ENCODE measurements at regions not wholly inside any gene's neighbourhood (a gene's known extent, or its start where the extent isn't known, plus 50 kb on each side); places are given as distances from the start of the nearest gene placed in this dataset.

DNA sequence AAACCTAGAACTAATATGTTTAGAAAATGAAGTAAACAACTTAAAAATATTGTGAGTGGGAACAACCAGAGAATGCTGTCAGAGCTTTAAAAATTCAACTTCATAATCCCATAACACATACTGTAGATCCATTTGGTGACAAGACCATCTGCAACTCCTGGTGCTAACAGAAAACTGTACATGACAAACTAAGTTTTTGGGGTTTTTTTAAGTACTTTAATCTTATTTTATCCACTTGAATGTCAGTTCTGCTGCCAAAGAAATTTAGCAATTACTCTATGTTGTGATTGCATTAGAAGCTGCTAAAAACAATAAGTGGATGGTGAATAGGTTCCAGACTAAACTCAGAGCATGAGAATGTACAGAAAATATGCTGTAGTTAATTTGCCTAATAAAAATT is 345.4 kb downstream of the COL12A1 start:
- Histone ChIP-seq H3K36me3 (no peaks in the 10 kb centered on the region), H3K4me1 (ENCODE audit: control insufficient read depth in 1 of 2, low read depth in 2 of 2) (no peaks in the 10 kb centered on the region), H3K27me3 (replicated peaks; ENCODE audit: insufficient read depth) (no peaks in the 10 kb centered on the region), H3K27ac (no peak overlapping the region), H3K4me3 (no peak overlapping the region), H3K9me3 (no peaks in the 10 kb centered on the region)
- DNase-seq (ENCODE audit: low spot score), result no peak
- ATAC-seq (ENCODE audit: insufficient number of reproducible peaks, low FRiP score, low read depth), result no peak
- TF ChIP-seq, protein P1, sequence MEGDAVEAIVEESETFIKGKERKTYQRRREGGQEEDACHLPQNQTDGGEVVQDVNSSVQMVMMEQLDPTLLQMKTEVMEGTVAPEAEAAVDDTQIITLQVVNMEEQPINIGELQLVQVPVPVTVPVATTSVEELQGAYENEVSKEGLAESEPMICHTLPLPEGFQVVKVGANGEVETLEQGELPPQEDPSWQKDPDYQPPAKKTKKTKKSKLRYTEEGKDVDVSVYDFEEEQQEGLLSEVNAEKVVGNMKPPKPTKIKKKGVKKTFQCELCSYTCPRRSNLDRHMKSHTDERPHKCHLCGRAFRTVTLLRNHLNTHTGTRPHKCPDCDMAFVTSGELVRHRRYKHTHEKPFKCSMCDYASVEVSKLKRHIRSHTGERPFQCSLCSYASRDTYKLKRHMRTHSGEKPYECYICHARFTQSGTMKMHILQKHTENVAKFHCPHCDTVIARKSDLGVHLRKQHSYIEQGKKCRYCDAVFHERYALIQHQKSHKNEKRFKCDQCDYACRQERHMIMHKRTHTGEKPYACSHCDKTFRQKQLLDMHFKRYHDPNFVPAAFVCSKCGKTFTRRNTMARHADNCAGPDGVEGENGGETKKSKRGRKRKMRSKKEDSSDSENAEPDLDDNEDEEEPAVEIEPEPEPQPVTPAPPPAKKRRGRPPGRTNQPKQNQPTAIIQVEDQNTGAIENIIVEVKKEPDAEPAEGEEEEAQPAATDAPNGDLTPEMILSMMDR (IDR thresholded peaks at IDR 0.05), result no peak

DNA sequence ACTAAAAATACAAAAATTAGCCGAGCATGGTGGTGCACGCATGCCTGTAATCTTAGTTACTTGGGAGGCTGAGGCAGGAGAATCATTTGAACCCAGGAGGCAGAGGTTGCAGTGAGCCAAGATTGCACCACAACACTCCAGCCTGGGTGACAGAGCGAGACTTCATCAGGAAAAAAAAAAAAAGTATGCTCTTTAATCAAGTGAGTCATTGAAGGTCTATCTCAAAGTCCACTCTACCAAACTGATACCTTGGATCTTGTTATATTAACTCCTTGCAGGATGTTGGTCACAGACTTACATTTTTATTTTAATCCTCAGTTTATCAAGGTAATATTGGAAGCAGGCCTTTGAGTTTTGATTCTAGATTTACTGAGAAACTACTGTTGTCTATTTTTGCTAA is 348.7 kb downstream of the COL12A1 start:
- Histone ChIP-seq H3K9me3 (no peaks in the 10 kb centered on the region), H3K27ac (no peak overlapping the region), H3K4me1 (ENCODE audit: control insufficient read depth in 1 of 2, low read depth in 2 of 2) (no peaks in the 10 kb centered on the region), H3K36me3 (no peaks in the 10 kb centered on the region), H3K4me3 (no peak overlapping the region), H3K27me3 (replicated peaks; ENCODE audit: insufficient read depth) (no peaks in the 10 kb centered on the region)
- ATAC-seq (ENCODE audit: insufficient number of reproducible peaks, low FRiP score, low read depth), result no peak
- TF ChIP-seq, protein P1 (IDR thresholded peaks at IDR 0.05), result no peak
- DNase-seq (ENCODE audit: low spot score), result no peak

DNA sequence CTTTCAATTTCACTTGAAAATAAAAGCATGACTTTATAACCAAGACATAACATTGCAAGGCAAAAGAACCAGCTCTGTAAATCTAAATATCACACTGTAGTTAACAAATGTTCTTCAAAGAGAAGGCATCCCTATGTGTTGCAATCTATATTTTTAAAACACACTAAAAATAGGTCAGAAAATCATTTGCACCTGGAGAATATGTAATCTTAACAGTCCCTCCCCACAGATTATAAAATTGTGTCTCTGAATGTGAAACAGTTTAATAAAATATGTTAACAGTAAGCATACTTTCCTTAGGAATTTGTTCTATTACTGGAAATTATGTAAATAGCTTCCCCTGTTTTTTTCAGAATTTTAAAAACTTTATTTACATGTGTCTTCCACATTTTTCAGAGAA is 351.9 kb downstream of the COL12A1 start:
- H3K27ac ChIP-seq, result no peak overlapping the region
- ATAC-seq (ENCODE audit: insufficient number of reproducible peaks, low FRiP score, low read depth) (no peak), DNase-seq (ENCODE audit: low spot score) (no peak)
- TF ChIP-seq, protein P1 (IDR thresholded peaks at IDR 0.05), result no peak
- no peaks in the 10 kb centered on the region for H3K27me3 ChIP-seq (replicated peaks; ENCODE audit: insufficient read depth)
- no peak overlapping the region for H3K4me3 ChIP-seq
- no peaks in the 10 kb centered on the region for H3K9me3 ChIP-seq
- no peaks in the 10 kb centered on the region for H3K36me3 ChIP-seq
- H3K4me1 ChIP-seq (ENCODE audit: control insufficient read depth in 1 of 2, low read depth in 2 of 2), result no peaks in the 10 kb centered on the region

DNA sequence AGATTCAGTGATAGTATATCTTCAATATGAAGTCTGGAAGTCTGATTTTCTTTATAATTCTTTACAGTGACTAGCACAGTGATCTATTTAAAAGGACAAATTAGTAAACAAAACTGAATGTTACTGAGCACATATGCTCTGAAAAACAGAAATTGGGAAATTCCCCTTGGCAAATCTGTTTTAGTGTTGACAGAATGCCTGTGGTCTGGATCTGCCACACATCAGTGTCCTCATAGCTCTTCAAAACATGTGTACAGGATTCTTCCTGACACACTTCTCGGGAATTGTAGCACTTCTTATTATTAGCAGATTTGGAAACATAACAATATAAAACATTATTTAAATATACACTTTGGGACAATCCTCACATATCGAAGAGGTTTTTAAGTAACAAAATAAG is 354.3 kb downstream of the COL12A1 start:
- H3K9me3 ChIP-seq, result no peaks in the 10 kb centered on the region
- no peaks in the 10 kb centered on the region for H3K36me3 ChIP-seq
- H3K27me3 ChIP-seq (replicated peaks; ENCODE audit: insufficient read depth), result no peaks in the 10 kb centered on the region
- TF ChIP-seq, protein P1 (IDR thresholded peaks at IDR 0.05), result no peak
- no peak overlapping the region for H3K4me3 ChIP-seq
- DNase-seq (ENCODE audit: low spot score) (no peak), ATAC-seq (ENCODE audit: insufficient number of reproducible peaks, low FRiP score, low read depth) (no peak)
- no peak overlapping the region for H3K27ac ChIP-seq
- H3K4me1 ChIP-seq (ENCODE audit: control insufficient read depth in 1 of 2, low read depth in 2 of 2), result no peaks in the 10 kb centered on the region

DNA sequence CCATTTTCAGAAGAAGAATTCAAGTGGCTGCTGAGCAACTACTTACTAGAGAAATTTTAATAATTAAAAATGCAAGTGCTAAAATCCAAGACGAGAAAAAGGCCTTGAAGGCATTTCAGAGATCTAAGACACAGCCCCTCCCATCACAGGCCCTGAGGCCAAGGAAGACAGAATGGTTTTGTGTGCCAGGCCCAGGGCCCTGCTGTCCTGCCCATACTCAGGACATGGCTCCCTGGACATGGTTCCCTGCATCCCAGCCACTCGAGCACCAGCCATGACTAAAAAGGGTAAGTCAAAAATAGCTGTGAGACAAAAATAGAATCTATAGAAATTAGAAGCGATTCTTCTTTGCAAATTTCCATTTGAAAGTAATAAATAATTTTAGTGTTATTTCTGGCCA is 364.9 kb downstream of the COL12A1 start:
- Histone ChIP-seq H3K4me1 (ENCODE audit: control insufficient read depth in 1 of 2, low read depth in 2 of 2) (no peaks in the 10 kb centered on the region), H3K27ac (no peak overlapping the region), H3K9me3 (no peaks in the 10 kb centered on the region), H3K27me3 (replicated peaks; ENCODE audit: insufficient read depth) (no peaks in the 10 kb centered on the region), H3K36me3 (no peaks in the 10 kb centered on the region), H3K4me3 (no peak overlapping the region)
- TF ChIP-seq, protein P1 (IDR thresholded peaks at IDR 0.05), result no peak
- ATAC-seq (ENCODE audit: insufficient number of reproducible peaks, low FRiP score, low read depth) (no peak), DNase-seq (ENCODE audit: low spot score) (no peak)

Data from thoracic aorta (tissue), 2 donors.